HepG2 (cell line): ENCODE measurements at regions not wholly inside any gene's neighbourhood (a gene's known extent, or its start where the extent isn't known, plus 50 kb on each side); places are given as distances from the start of the nearest gene placed in this dataset.

Source experiments
- ETV5 ChIP-seq: IDR thresholded peaks from 2 replicates; pipeline ENCODE4 v1.6.1; 2018; ENCODE audit warnings: missing biosample characterization, missing genetic modification reagents, inconsistent platforms, borderline replicate concordance
- KLF16 ChIP-seq, 2 experiments: sonication (generic) in 1 of 2; formaldehyde crosslinking in 1 of 2; IDR thresholded peaks; 2 replicates each; pipeline versions ENCODE4 v1.6.1 to v1.8.0; 2016 to 2023; ENCODE audit warnings: missing genetic modification reagents in 2 of 2, missing compliant biosample characterization in 1 of 2
- SNRNP70 ChIP-seq: fragments of 200-400 bp; formaldehyde crosslinking; IDR thresholded peaks from 2 replicates; pipeline ENCODE4 v1.6.1; 2017; ENCODE audit warnings: mild to moderate bottlenecking, low read depth, low read length, moderate library complexity
- USF2 ChIP-seq, 2 experiments: sonication (generic) in 1 of 2; formaldehyde crosslinking in 1 of 2; IDR thresholded peaks; 2 replicates each; pipeline versions ENCODE4 v1.5.1 to v1.6.1; 2011 to 2020; ENCODE audit warnings: borderline replicate concordance in 1 of 2, low read depth in 1 of 2, low read length in 1 of 2, mild to moderate bottlenecking in 1 of 2, missing genetic modification reagents in 1 of 2, moderate library complexity in 1 of 2
- ZBTB7A ChIP-seq: sonication (generic); formaldehyde crosslinking; IDR thresholded peaks from 2 replicates; pipeline ENCODE4 v1.8.0; 2022; ENCODE audit warnings: mild to moderate bottlenecking, missing genetic modification reagents

GRCh38 chr20:60116128-60116909 is 158.1 kb downstream of the CDH26 start:
- no peak for TF ChIP-seq ETV5 (CRISPR knock-in tag)
- TF ChIP-seq KLF16 (CRISPR knock-in tag; IDR thresholded peaks at IDR 0.05) = no peak
- no peak for TF ChIP-seq SNRNP70
- TF ChIP-seq ZBTB7A = no peak
- TF ChIP-seq USF2 (IDR thresholded peaks at IDR 0.05; ENCODE audit: low read depth, low read length) = no peak
- no peak for TF ChIP-seq USF2 (CRISPR knock-in tag; IDR thresholded peaks at IDR 0.05; ENCODE audit: borderline replicate concordance)
